ENCODE measurements at regions not wholly inside any gene's neighbourhood (a gene's known extent, or its start where the extent isn't known, plus 50 kb on each side); places are given as distances from the start of the nearest gene placed in this dataset.

- FAIRE-seq = peak; percentile 92
These were observed 272.2 kb upstream of the CFAP20DC start for GRCh38 chr3:59321881-59322540.

- no peak for FAIRE-seq
These were observed 270.3 kb upstream of the CFAP20DC start for GRCh38 chr3:59320080-59320479.

- FAIRE-seq = no peak
These were observed 269.6 kb upstream of the CFAP20DC start for GRCh38 chr3:59319442-59319841.

GRCh38 chr3:59318881-59319280, 269.1 kb upstream of the CFAP20DC start:
- no peak for FAIRE-seq

GRCh38 chr3:59317386-59317785, 267.6 kb upstream of the CFAP20DC start:
- no peak for FAIRE-seq

- no peak for FAIRE-seq
These were observed 267.0 kb upstream of the CFAP20DC start for GRCh38 chr3:59316688-59317275.

- no peak for FAIRE-seq
These were observed 263.5 kb upstream of the CFAP20DC start for GRCh38 chr3:59313365-59313764.

GRCh38 chr3:59311231-59311630, 261.4 kb upstream of the CFAP20DC start:
- FAIRE-seq = no peak

- FAIRE-seq = no peak
These were observed 260.9 kb upstream of the CFAP20DC start for GRCh38 chr3:59310736-59311135.

- no peak for FAIRE-seq
These were observed 258.9 kb upstream of the CFAP20DC start for GRCh38 chr3:59308684-59309083.

- FAIRE-seq = no peak
These were observed 258.2 kb upstream of the CFAP20DC start for GRCh38 chr3:59308001-59308400.

- FAIRE-seq = no peak
These were observed 256.6 kb upstream of the CFAP20DC start for GRCh38 chr3:59306436-59306835.

- FAIRE-seq = no peak
These were observed 254.5 kb upstream of the CFAP20DC start for GRCh38 chr3:59304296-59304695.

- FAIRE-seq = no peak
These were observed 253.6 kb upstream of the CFAP20DC start for GRCh38 chr3:59303452-59303851.

GRCh38 chr3:59302442-59302841, 252.6 kb upstream of the CFAP20DC start:
- FAIRE-seq = no peak

- FAIRE-seq = no peak
These were observed 250.9 kb upstream of the CFAP20DC start for GRCh38 chr3:59300733-59301132.

- FAIRE-seq = no peak
These were observed 249.7 kb upstream of the CFAP20DC start for GRCh38 chr3:59299561-59299960.

- FAIRE-seq = no peak
These were observed 240.5 kb upstream of the CFAP20DC start for GRCh38 chr3:59290358-59290757.

- no peak for FAIRE-seq
These were observed 240.0 kb upstream of the CFAP20DC start for GRCh38 chr3:59289831-59290230.

GRCh38 chr3:59288951-59289350, 239.1 kb upstream of the CFAP20DC start:
- no peak for FAIRE-seq

GRCh38 chr3:59286791-59287531, 237.1 kb upstream of the CFAP20DC start:
- FAIRE-seq = no peak

GRCh38 chr3:59285560-59285959, 235.7 kb upstream of the CFAP20DC start:
- FAIRE-seq = peak; percentile 65

GRCh38 chr3:59284926-59285325, 235.1 kb upstream of the CFAP20DC start:
- peak; percentile 38 for FAIRE-seq

GRCh38 chr3:59280113-59280512, 230.3 kb upstream of the CFAP20DC start:
- no peak for FAIRE-seq
